SK-N-MC (cell line): ENCODE measurements at regions not wholly inside any gene's neighbourhood (a gene's known extent, or its start where the extent isn't known, plus 50 kb on each side); places are given as distances from the start of the nearest gene placed in this dataset.

Experiments used
- EZH2 ChIP-seq: fragments of 200-600 bp; sonication (generic); IDR thresholded peaks from one replicate; pipeline ENCODE4 v1.6.1; 2017; ENCODE audit warnings: antibody characterized with exemption
- FOXP2 ChIP-seq: optimal IDR thresholded peaks from 2 replicates; pipeline ENCODE3; 2011; ENCODE audit warnings: mild to moderate bottlenecking, moderate library complexity; ENCODE audit not compliant: insufficient read depth; ENCODE audit errors: extremely low read length, control extremely low read depth
- POLR2AphosphoS5 ChIP-seq: IDR thresholded peaks from 2 replicates; pipeline ENCODE4 v1.6.1; 2012; ENCODE audit warnings: mild to moderate bottlenecking, low read depth, low read length, borderline replicate concordance

- TF ChIP-seq POLR2AphosphoS5 (no peak), EZH2 (no peak), FOXP2 (no peak)
Observed at GRCh38 chrX:131831185-131831520, 191.9 kb upstream of the STK26 start.
